ENCODE measurements at regions not wholly inside any gene's neighbourhood (a gene's known extent, or its start where the extent isn't known, plus 50 kb on each side); places are given as distances from the start of the nearest gene placed in this dataset.

DNA sequence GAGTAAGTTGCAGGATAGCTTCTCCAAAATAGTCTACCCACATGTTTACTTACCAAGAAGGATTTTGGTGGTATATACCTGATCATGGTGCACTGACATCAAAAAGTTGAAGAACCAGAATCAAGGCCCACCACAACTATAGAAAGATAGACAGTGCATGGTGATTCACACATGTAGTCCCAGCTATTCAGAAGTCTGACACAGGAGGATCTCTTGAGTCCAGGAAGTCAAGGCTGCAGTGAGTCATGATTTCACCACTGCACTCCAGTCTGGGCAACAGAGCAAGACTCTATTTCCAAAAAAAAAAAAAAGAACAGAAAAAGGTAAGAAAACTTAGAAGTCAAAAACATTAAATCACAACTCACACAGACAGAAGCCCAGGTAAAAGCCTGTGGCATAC lies 422.2 kb upstream of the FOXG1 start:
- peak; percentile 85 for DNase-seq (ENCODE audit: low read depth)
- Histone ChIP-seq H3K27me3 (ENCODE audit: control insufficient read depth, insufficient read depth, low read length) (no peaks in the 10 kb centered on the region), H3K36me3 (ENCODE audit: control insufficient read depth, insufficient read depth, low read length) (no peaks in the 10 kb centered on the region), H3K4me3 (ENCODE audit: low read depth, low read length) (no peak overlapping the region)
- TF ChIP-seq, protein P1, sequence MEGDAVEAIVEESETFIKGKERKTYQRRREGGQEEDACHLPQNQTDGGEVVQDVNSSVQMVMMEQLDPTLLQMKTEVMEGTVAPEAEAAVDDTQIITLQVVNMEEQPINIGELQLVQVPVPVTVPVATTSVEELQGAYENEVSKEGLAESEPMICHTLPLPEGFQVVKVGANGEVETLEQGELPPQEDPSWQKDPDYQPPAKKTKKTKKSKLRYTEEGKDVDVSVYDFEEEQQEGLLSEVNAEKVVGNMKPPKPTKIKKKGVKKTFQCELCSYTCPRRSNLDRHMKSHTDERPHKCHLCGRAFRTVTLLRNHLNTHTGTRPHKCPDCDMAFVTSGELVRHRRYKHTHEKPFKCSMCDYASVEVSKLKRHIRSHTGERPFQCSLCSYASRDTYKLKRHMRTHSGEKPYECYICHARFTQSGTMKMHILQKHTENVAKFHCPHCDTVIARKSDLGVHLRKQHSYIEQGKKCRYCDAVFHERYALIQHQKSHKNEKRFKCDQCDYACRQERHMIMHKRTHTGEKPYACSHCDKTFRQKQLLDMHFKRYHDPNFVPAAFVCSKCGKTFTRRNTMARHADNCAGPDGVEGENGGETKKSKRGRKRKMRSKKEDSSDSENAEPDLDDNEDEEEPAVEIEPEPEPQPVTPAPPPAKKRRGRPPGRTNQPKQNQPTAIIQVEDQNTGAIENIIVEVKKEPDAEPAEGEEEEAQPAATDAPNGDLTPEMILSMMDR (IDR thresholded peaks at IDR 0.05; ENCODE audit: insufficient read depth, low read length, severe bottlenecking), result no peak
- no peak for FAIRE-seq

DNA sequence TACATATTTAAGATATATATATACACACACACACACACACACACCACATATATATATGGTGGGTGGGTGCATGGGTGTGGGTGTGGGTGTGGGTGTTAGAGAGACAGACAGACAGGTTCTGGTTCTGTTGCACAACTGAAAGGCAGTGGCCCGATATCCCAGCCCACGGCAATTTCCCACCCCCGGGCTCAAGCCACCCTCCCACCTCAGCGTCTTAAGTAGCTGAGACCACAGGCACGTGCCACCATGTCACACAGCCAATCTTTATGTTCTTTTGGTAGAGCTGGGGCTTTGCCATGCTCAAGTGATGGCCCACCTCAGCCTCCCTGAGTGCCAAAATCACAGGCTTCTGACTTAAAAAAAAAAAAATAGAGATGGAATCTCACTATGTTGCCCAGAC lies 417.8 kb upstream of the FOXG1 start:
- TF ChIP-seq, protein P1 (IDR thresholded peaks at IDR 0.05; ENCODE audit: insufficient read depth, low read length, severe bottlenecking), result no peak
- H3K36me3 ChIP-seq (ENCODE audit: control insufficient read depth, insufficient read depth, low read length), result no peaks in the 10 kb centered on the region
- DNase-seq (ENCODE audit: low read depth) (no peak), FAIRE-seq (no peak)
- no peak overlapping the region for H3K4me3 ChIP-seq (ENCODE audit: low read depth, low read length)
- no peaks in the 10 kb centered on the region for H3K27me3 ChIP-seq (ENCODE audit: control insufficient read depth, insufficient read depth, low read length)

DNA sequence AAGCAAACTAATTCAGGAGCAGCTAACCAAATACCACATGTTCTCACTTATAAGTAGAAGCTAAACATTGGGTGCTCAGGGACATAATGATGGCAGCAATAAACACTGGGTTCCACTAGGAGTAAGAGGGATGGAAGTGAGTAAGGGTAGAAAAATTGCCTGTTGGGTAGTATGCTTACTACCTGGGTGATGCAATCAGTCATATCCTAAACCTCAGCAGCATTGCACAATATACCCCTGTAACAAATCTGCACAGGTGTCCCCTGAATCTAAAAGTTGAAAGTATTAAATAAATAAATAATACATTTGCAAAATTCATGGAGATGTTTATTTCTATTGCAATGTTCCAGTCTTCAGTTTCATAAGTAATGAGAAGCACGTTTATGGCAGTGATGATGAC lies 409.8 kb upstream of the FOXG1 start:
- no peaks in the 10 kb centered on the region for H3K36me3 ChIP-seq (ENCODE audit: control insufficient read depth, insufficient read depth, low read length)
- no peak for FAIRE-seq
- TF ChIP-seq, protein P1 (IDR thresholded peaks at IDR 0.05; ENCODE audit: insufficient read depth, low read length, severe bottlenecking), result no peak
- peak; percentile 44 for DNase-seq (ENCODE audit: low read depth)
- H3K4me3 ChIP-seq (ENCODE audit: low read depth, low read length), result no peak overlapping the region
- H3K27me3 ChIP-seq (ENCODE audit: control insufficient read depth, insufficient read depth, low read length), result no peaks in the 10 kb centered on the region

DNA sequence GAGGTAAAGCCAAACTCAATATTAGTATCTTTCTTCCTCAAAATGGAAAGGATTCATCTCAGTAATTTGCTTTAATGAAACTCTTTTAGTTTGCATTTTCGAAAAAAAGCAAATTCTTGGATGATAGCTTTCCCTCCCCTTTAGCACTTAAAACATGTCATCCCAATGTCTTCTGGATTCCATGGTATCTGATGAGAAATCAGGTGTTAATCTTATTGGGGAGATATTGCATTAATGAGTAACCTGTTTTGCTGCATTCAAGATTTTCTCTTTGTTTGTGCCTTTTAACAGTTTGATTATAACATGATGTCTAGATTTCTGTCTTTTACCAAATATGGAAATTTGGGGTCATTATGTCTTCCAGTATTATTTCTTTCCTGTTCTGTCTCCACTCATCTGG lies 405.1 kb upstream of the FOXG1 start:
- no peak overlapping the region for H3K4me3 ChIP-seq (ENCODE audit: low read depth, low read length)
- no peaks in the 10 kb centered on the region for H3K27me3 ChIP-seq (ENCODE audit: control insufficient read depth, insufficient read depth, low read length)
- no peak for FAIRE-seq
- no peaks in the 10 kb centered on the region for H3K36me3 ChIP-seq (ENCODE audit: control insufficient read depth, insufficient read depth, low read length)
- TF ChIP-seq, protein P1 (IDR thresholded peaks at IDR 0.05; ENCODE audit: insufficient read depth, low read length, severe bottlenecking), result no peak
- DNase-seq (ENCODE audit: low read depth), result no peak

DNA sequence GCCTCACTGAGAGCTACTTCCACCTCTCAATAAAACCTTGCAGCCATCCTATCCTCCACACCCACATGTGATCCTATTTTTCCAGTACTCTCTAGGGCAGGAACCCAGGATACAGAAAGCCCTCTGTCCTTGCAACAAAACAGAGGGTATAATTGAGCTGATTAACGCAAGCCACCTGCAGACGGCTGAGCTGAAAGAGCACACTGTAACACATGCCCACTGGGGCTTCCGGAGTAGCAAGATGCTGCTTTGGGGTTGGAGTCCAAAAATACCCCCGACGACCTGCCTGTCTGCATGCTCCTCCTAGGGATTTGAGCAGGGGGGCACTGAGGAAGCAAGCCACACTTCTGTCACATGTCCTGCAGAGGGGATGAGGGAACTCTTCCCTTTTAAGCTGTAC lies 401.1 kb upstream of the FOXG1 start:
- TF ChIP-seq, protein P1 (IDR thresholded peaks at IDR 0.05; ENCODE audit: insufficient read depth, low read length, severe bottlenecking), result no peak
- H3K4me3 ChIP-seq (ENCODE audit: low read depth, low read length), result no peak overlapping the region
- H3K27me3 ChIP-seq (ENCODE audit: control insufficient read depth, insufficient read depth, low read length), result no peaks in the 10 kb centered on the region
- FAIRE-seq, result no peak
- DNase-seq (ENCODE audit: low read depth), result no peak
- H3K36me3 ChIP-seq (ENCODE audit: control insufficient read depth, insufficient read depth, low read length), result no peaks in the 10 kb centered on the region

DNA sequence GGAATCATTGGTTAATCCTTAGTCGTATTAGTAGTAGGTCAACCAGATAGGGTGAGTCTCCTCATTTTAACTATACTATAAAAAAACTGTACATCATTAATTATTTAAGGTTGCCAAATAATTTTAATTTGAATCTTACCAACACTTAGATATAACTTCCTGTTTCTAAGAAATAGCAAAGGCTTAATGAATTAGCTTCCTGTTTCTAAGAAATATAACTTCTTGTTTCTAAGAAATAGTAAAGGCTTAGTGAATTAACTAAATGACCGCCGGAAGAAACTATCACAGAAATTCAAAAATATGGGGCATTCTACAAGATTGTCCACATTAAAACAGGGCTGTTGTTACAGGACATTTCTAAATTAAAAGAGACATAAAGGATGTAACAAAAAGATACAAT lies 392.9 kb upstream of the FOXG1 start:
- H3K36me3 ChIP-seq (ENCODE audit: control insufficient read depth, insufficient read depth, low read length), result no peaks in the 10 kb centered on the region
- TF ChIP-seq, protein P1 (IDR thresholded peaks at IDR 0.05; ENCODE audit: insufficient read depth, low read length, severe bottlenecking), result no peak
- H3K27me3 ChIP-seq (ENCODE audit: control insufficient read depth, insufficient read depth, low read length), result no peaks in the 10 kb centered on the region
- FAIRE-seq (no peak), DNase-seq (ENCODE audit: low read depth) (no peak)
- no peak overlapping the region for H3K4me3 ChIP-seq (ENCODE audit: low read depth, low read length)

All from bronchial epithelial cell (primary cell).